RCC 7860 (cell line): ENCODE measurements at regions not wholly inside any gene's neighbourhood (a gene's known extent, or its start where the extent isn't known, plus 50 kb on each side); places are given as distances from the start of the nearest gene placed in this dataset.

Experiments
- DNase-seq: peaks from one replicate; pipeline ENCODE4 v3.0.0-alpha.2; 2015; ENCODE audit warnings: low spot score
- FAIRE-seq: peaks from 2 replicates; lab custom pipeline; 2012; peaks lifted over from hg19 to GRCh38; lab: Jason Lieb, UNC

GRCh38 chr2:38430196-38430595 is 53.1 kb upstream of the ATL2 start:
- DNase-seq (no peak), FAIRE-seq (no peak)

- DNase-seq: no peak
- no peak for FAIRE-seq
Measured at GRCh38 chr2:38427936-38428335, 50.9 kb upstream of the ATL2 start.

GRCh38 chr2:38427054-38427453 is 50.0 kb upstream of the ATL2 start:
- DNase-seq: no peak
- no peak for FAIRE-seq
